SKM-1 (cell line): ENCODE measurements at regions not wholly inside any gene's neighbourhood (a gene's known extent, or its start where the extent isn't known, plus 50 kb on each side); places are given as distances from the start of the nearest gene placed in this dataset.

Source experiments
- DNase-seq: peaks from one replicate; lab custom pipeline; 2025; ENCODE audit not compliant: unreplicated experiment; lab: John Stamatoyannopoulos, UW

DNA sequence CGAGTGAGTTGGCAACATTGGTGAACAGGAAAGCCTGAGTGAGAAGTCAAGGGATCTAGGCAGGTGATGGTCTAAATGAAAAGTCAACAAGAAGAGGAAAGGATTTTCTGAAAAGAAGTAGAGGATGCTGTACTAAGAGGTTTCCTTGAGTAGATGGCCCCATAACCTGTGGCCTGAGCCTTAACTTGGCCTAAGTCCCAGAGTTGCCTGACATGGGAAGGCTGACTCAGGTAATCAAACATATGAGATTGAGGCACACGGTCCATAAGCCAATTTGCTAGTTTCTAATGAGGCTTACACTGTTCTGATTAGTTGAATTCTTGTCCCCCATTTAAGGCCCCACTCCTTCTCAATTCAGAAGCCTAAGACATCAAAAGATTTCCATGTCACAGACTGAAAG is 262.5 kb upstream of the LMCD1 start:
- DNase-seq, result no peak

- DNase-seq, result peak; percentile 54
Measured at GRCh38 chr3:8239718-8240695, 261.6 kb upstream of the LMCD1 start.

GRCh38 chr3:8246070-8246469 is 255.6 kb upstream of the LMCD1 start:
- DNase-seq, result no peak

DNA sequence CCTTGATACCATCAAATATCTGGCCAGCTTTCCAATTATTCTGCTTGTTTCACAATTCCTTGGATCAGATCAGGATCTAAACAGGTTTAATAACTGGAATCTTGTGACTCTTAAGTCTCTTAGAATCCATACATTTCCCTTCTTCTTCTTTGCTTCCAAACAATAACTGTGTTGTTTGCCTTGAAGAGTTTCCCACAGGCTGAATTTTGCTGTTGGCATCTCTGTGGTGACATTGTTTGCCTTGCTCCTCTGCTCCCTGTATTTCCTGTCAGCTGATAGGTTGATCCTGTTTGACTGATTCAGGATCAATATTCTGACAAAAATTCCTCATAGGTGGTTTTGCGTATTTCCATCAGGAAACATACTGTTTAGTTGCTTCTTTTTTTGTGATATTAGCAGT is 248.4 kb upstream of the LMCD1 start:
- DNase-seq, result no peak

- DNase-seq, result no peak
Measured at GRCh38 chr3:8254489-8254888, 247.1 kb upstream of the LMCD1 start.

- no peak for DNase-seq
Measured at GRCh38 chr3:8255725-8256124, 245.9 kb upstream of the LMCD1 start.

DNA sequence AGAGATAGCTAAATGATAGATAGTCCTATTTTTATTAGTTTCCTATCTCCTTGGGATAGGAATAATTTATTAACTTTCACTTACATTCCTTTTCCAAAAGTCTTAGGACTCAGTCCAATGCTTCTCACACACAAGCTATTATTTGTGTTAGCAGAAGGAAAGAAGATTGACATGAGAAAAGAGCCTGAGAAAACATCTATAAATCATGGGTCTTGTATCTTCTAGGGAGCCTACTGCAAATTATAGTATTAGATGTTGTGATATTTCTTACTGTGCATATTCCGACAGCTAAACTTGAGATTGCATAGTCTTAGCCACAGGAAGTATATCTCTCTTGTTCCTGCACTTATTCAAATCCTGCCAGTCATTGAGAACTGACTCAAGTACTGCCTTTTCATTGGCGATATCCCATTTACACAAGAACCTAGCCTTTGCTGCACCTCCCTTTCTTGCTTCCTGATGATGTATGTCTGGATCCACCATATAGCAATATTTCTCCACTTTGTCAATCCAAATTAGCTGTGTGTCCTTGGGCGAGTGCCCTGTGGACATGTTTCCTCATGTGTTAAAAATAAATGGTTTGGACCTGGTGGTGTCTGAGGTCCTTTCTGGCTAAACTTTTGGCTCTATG is 245.1 kb upstream of the LMCD1 start:
- no peak for DNase-seq

DNA sequence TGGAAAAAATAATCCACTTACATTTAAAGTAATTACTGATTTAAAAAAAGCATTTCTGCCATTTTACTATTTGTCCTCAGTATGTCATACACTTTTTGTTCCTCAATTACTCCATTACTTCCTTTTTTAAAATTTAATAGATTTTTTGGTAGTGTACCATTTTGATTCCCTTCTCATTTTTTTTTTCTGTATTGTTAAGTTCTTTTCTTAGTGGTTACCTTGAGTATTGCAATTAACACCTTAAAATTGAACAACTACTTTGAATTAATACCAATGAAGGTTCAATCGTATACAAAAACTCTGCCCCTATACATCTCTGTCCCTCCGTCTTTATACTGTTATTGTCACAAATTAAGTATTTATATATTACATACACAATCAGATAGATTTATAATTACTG is 240.6 kb upstream of the LMCD1 start:
- no peak for DNase-seq

DNA sequence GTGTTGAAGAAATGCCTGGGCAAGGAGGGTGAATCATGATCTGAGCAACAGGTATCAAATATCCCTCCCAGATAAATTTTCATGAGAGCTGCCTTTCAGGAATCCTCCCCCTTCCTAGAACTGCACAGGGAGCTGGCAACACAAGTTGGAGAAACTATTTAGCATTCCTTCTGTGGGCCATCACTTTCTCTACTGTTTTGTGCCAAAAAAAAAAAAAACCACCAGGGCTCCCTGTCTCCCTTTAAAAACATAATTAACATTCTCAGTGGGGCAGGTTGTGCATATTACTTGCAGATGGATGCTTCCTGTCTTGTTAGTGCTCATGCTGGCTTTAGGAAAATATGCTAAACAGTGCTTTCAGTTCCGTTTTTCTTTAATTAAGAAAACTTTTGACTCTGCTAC is 234.9 kb upstream of the LMCD1 start:
- DNase-seq, result no peak

DNA sequence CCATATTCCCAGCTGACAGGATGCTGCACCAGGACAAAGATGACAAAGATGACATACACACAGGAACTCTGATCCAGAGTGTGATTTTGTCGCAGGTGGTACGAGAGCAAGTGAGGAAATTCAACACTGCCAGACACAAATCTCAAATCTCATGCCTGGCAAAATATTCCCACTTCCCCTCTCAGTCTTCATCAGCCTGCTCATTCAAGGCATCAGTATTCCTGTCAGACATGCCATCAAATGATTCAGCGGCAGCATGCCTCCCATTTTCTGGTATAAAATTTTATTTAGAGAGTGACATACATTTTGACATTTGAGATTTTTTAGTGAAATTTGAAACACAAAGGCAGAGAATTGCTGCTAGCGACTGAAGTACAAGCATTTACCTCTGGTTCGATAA is 228.1 kb upstream of the LMCD1 start:
- no peak for DNase-seq

- no peak for DNase-seq
Measured at GRCh38 chr3:8276056-8276455, 225.6 kb upstream of the LMCD1 start.

DNA sequence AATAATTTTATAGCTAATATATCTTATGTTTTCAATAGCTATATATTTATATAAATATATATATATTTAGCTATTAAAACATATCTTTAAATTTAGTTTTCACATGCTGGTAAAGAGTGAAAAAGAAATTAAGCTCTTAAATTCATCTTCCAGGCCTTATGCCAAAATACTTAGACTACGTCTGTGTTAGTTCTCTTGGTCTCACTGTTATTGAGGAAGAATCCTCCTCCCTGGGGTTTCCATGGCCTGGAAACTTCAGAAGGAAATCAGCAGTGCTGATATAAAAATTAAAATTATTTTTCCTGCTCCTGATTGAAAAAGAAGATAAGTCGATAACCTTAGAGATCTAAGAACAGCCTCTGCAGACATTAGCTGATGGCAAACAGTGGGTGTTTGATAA is 225.1 kb upstream of the LMCD1 start:
- DNase-seq, result no peak

DNA sequence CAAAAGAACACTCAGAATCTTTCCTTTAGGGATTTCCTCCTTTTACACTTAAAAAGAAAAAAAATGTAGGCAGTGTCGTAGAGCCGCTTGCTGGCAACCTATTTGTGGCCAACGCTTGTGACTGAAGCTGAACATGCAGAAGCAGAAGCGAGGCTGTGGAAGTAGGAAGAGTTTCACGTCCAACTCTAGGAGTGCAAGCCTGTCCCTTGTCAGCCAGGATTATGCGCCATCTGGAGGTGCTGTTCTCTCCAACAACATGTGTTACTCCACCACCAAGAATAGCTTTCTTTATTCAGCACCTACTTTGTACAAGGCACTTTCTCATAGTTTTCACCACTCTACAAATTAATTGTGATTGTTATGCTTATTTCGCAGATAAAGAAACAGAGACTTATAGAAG is 223.2 kb upstream of the LMCD1 start:
- no peak for DNase-seq

GRCh38 chr3:8279476-8279875 is 222.1 kb upstream of the LMCD1 start:
- no peak for DNase-seq

- DNase-seq, result no peak
Measured at GRCh38 chr3:8279886-8280550, 221.6 kb upstream of the LMCD1 start.

GRCh38 chr3:8282541-8283165 is 219.0 kb upstream of the LMCD1 start:
- no peak for DNase-seq

- DNase-seq, result no peak
Measured at GRCh38 chr3:8283193-8283592, 218.4 kb upstream of the LMCD1 start.

- DNase-seq, result no peak
Measured at GRCh38 chr3:8286086-8286485, 215.5 kb upstream of the LMCD1 start.

DNA sequence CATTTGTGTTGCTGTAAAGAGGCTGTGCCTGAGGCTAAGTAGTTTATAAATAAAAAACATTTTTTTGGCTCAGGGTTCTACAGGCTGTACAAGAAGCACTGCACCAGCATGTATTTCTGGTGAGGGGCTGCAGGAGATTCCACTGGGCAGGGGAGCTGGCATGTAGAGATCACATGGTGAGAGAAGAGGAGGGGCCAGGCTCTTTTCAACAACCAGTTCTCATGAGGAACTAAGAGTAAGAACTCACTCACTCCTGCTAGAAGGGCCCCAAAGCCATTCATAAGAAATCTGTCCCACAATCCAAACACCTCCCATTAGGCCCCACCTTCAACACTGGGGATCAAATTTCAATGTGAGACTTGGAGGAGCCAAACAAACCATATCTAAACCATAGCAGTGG is 214.9 kb upstream of the LMCD1 start:
- no peak for DNase-seq

GRCh38 chr3:8290611-8291010 is 211.0 kb upstream of the LMCD1 start:
- DNase-seq, result no peak

- no peak for DNase-seq
Measured at GRCh38 chr3:8296461-8296860, 205.2 kb upstream of the LMCD1 start.
